CD8-positive, alpha-beta memory T cell (primary cell): ENCODE measurements at regions not wholly inside any gene's neighbourhood (a gene's known extent, or its start where the extent isn't known, plus 50 kb on each side); places are given as distances from the start of the nearest gene placed in this dataset.

Experiments used
- CTCF ChIA-PET: fragments of 350-600 bp; sonication (Branson Sonifier 250); formaldehyde crosslinking; loops from one replicate; lab custom pipeline; 2021; ENCODE audit warnings: antibody characterized with exemption; lab: Charles Lee
- POLR2A ChIA-PET: fragments of 350-600 bp; sonication (Branson Sonifier 250); formaldehyde crosslinking; loops from one replicate; lab custom pipeline; 2021; ENCODE audit warnings: antibody characterized with exemption; lab: Charles Lee
- DNase-seq, 5 donors: peaks; one replicate each; pipeline versions ENCODE4 v3.0.0 to v3.0.0-alpha.2; 2020 to 2022; ENCODE audit warnings: mixed read lengths in 1 of 5
- H3K27ac ChIP-seq: one replicate; pipeline ENCODE4 v1.7.0; 2013; ENCODE audit warnings: low read depth, mild to moderate bottlenecking, low read length, moderate library complexity
- H3K27me3 ChIP-seq: 2 replicates; pipeline ENCODE4 v1.7.0; 2013; ENCODE audit warnings: low read length, mild to moderate bottlenecking; ENCODE audit not compliant: insufficient read depth, poor library complexity, severe bottlenecking
- H3K36me3 ChIP-seq: 2 replicates; pipeline ENCODE4 v1.7.0; 2013; ENCODE audit warnings: mild to moderate bottlenecking, low read length, moderate library complexity; ENCODE audit not compliant: insufficient read depth
- H3K4me1 ChIP-seq: 2 replicates; pipeline ENCODE4 v1.7.0; 2013; ENCODE audit warnings: mild to moderate bottlenecking, low read length, moderate library complexity; ENCODE audit not compliant: insufficient read depth
- H3K4me3 ChIP-seq: 2 replicates; pipeline ENCODE4 v1.7.0; 2013; ENCODE audit warnings: mild to moderate bottlenecking, low read length
- H3K9me3 ChIP-seq: 2 replicates; pipeline ENCODE4 v1.7.0; 2013; ENCODE audit warnings: mild to moderate bottlenecking, low read length
- H3K27ac Mint-ChIP-seq, 8 donors: one replicate each; pipeline ENCODE4 v1.8.0; 2020 to 2021; ENCODE audit warnings: mixed read lengths in 8 of 8, mild to moderate bottlenecking in 6 of 8, inconsistent platforms in 3 of 8, moderate library complexity in 3 of 8
- H3K27me3 Mint-ChIP-seq, 2 donors: one replicate each; pipeline ENCODE4 v1.8.0; 2020 to 2021; ENCODE audit warnings: mixed read lengths in 2 of 2, mild to moderate bottlenecking in 1 of 2, moderate library complexity in 1 of 2
- H3K36me3 Mint-ChIP-seq, 3 donors: one replicate each; pipeline ENCODE4 v1.8.0; 2020 to 2021; ENCODE audit warnings: mixed read lengths in 3 of 3, inconsistent platforms in 1 of 3, mild to moderate bottlenecking in 1 of 3
- H3K4me1 Mint-ChIP-seq, 3 donors: one replicate each; pipeline ENCODE4 v1.8.0; 2020 to 2021; ENCODE audit warnings: mixed read lengths in 3 of 3, inconsistent platforms in 1 of 3, mild to moderate bottlenecking in 1 of 3
- H3K4me3 Mint-ChIP-seq, 7 donors: one replicate each; pipeline ENCODE4 v1.8.0; 2020 to 2021; ENCODE audit warnings: mixed read lengths in 7 of 7, mild to moderate bottlenecking in 6 of 7, moderate library complexity in 4 of 7, inconsistent platforms in 2 of 7
- H3K9me3 Mint-ChIP-seq, 5 donors: one replicate each; pipeline ENCODE4 v1.8.0; 2020 to 2022; ENCODE audit warnings: mixed read lengths in 5 of 5, mild to moderate bottlenecking in 3 of 5, moderate library complexity in 2 of 5, inconsistent platforms in 1 of 5

GRCh38 chr10:117677239-117677638 is 134.7 kb downstream of the EMX2 start:
- Mint-ChIP-seq H3K36me3 (no peaks in the 10 kb centered on the region), H3K27ac (no peak overlapping the region), H3K4me3 (no peak overlapping the region), H3K4me1 (no peaks in the 10 kb centered on the region), H3K27me3 (peaks cover 5 to 6% of the 10 kb centered on the region in 2 donors), H3K9me3 (peaks cover 0 to 3% (median 2%) of the 10 kb centered on the region in 5 donors)
- ChIA-PET CTCF (no interaction called here), POLR2A (no interaction called here)
- no peak overlapping the region for H3K4me3 ChIP-seq
- H3K9me3 ChIP-seq, result no peaks in the 10 kb centered on the region
- no peaks in the 10 kb centered on the region for H3K36me3 ChIP-seq
- no peaks in the 10 kb centered on the region for H3K27me3 ChIP-seq
- no peak for DNase-seq
- H3K4me1 ChIP-seq, result no peaks in the 10 kb centered on the region
- no peak overlapping the region for H3K27ac ChIP-seq

GRCh38 chr10:117677890-117678500 is 135.4 kb downstream of the EMX2 start:
- no peak for DNase-seq
- no peak overlapping the region for H3K27ac ChIP-seq
- H3K36me3 ChIP-seq, result no peaks in the 10 kb centered on the region
- no peaks in the 10 kb centered on the region for H3K27me3 ChIP-seq
- H3K4me1 ChIP-seq, result no peaks in the 10 kb centered on the region
- H3K27ac Mint-ChIP-seq, result no peak overlapping the region
- no peaks in the 10 kb centered on the region for H3K9me3 ChIP-seq
- H3K27me3 Mint-ChIP-seq, result peaks cover 5 to 6% of the 10 kb centered on the region in 2 donors
- no peak overlapping the region for H3K4me3 Mint-ChIP-seq
- no peak overlapping the region for H3K4me3 ChIP-seq
- H3K9me3 Mint-ChIP-seq, result peaks cover 0 to 3% (median 2%) of the 10 kb centered on the region in 5 donors
- CTCF ChIA-PET, result no interaction called here
- no peaks in the 10 kb centered on the region for H3K36me3 Mint-ChIP-seq
- no peaks in the 10 kb centered on the region for H3K4me1 Mint-ChIP-seq
- POLR2A ChIA-PET, result no interaction called here

- Histone ChIP-seq H3K36me3 (no peaks in the 10 kb centered on the region), H3K4me1 (no peaks in the 10 kb centered on the region), H3K9me3 (no peaks in the 10 kb centered on the region), H3K27me3 (no peaks in the 10 kb centered on the region), H3K27ac (no peak overlapping the region), H3K4me3 (no peak overlapping the region)
- H3K9me3 Mint-ChIP-seq, result peaks cover 0 to 3% (median 0%) of the 10 kb centered on the region in 5 donors
- CTCF ChIA-PET, result no interaction called here
- H3K4me3 Mint-ChIP-seq, result no peak overlapping the region
- H3K27me3 Mint-ChIP-seq, result peaks cover 4 to 5% of the 10 kb centered on the region in 2 donors
- H3K27ac Mint-ChIP-seq, result no peak overlapping the region
- POLR2A ChIA-PET, result no interaction called here
- no peak for DNase-seq
- H3K36me3 Mint-ChIP-seq, result no peaks in the 10 kb centered on the region
- no peaks in the 10 kb centered on the region for H3K4me1 Mint-ChIP-seq
Measured at GRCh38 chr10:117680601-117681000, 138.1 kb downstream of the EMX2 start.

- Histone ChIP-seq H3K9me3 (no peaks in the 10 kb centered on the region), H3K27ac (no peak overlapping the region), H3K4me3 (no peak overlapping the region), H3K27me3 (no peaks in the 10 kb centered on the region), H3K4me1 (no peaks in the 10 kb centered on the region), H3K36me3 (no peaks in the 10 kb centered on the region)
- no peak overlapping the region for H3K27ac Mint-ChIP-seq
- POLR2A ChIA-PET, result no interaction called here
- H3K4me1 Mint-ChIP-seq, result no peaks in the 10 kb centered on the region
- H3K27me3 Mint-ChIP-seq, result peaks cover 3 to 7% of the 10 kb centered on the region in 2 donors
- H3K9me3 Mint-ChIP-seq, result peaks cover 0 to 3% (median 0%) of the 10 kb centered on the region in 5 donors
- CTCF ChIA-PET, result no interaction called here
- DNase-seq, result no peak
- no peak overlapping the region for H3K4me3 Mint-ChIP-seq
- no peaks in the 10 kb centered on the region for H3K36me3 Mint-ChIP-seq
Measured at GRCh38 chr10:117681104-117681503, 138.6 kb downstream of the EMX2 start.

GRCh38 chr10:117684046-117684610 is 141.6 kb downstream of the EMX2 start:
- DNase-seq, result no peak
- Mint-ChIP-seq H3K4me3 (no peak overlapping the region), H3K27me3 (peaks cover 0 to 6% of the 10 kb centered on the region in 2 donors), H3K9me3 (no peaks in the 10 kb centered on the region), H3K27ac (no peak overlapping the region), H3K36me3 (no peaks in the 10 kb centered on the region), H3K4me1 (no peaks in the 10 kb centered on the region)
- ChIA-PET POLR2A (no interaction called here), CTCF (no interaction called here)
- H3K4me3 ChIP-seq, result no peak overlapping the region
- no peak overlapping the region for H3K27ac ChIP-seq
- no peaks in the 10 kb centered on the region for H3K4me1 ChIP-seq
- H3K36me3 ChIP-seq, result no peaks in the 10 kb centered on the region
- no peaks in the 10 kb centered on the region for H3K9me3 ChIP-seq
- H3K27me3 ChIP-seq, result no peaks in the 10 kb centered on the region

- no peaks in the 10 kb centered on the region for H3K9me3 Mint-ChIP-seq
- no peaks in the 10 kb centered on the region for H3K4me1 Mint-ChIP-seq
- no peak overlapping the region for H3K27ac Mint-ChIP-seq
- H3K27me3 ChIP-seq, result no peaks in the 10 kb centered on the region
- no peaks in the 10 kb centered on the region for H3K9me3 ChIP-seq
- no peaks in the 10 kb centered on the region for H3K36me3 Mint-ChIP-seq
- H3K36me3 ChIP-seq, result no peaks in the 10 kb centered on the region
- H3K4me3 Mint-ChIP-seq, result no peak overlapping the region
- no peak overlapping the region for H3K4me3 ChIP-seq
- no peaks in the 10 kb centered on the region for H3K4me1 ChIP-seq
- DNase-seq, result no peak
- H3K27me3 Mint-ChIP-seq, result peaks cover 0 to 6% of the 10 kb centered on the region in 2 donors
- ChIA-PET CTCF (no interaction called here), POLR2A (no interaction called here)
- H3K27ac ChIP-seq, result no peak overlapping the region
Measured at GRCh38 chr10:117684672-117685211, 142.2 kb downstream of the EMX2 start.

- H3K27me3 Mint-ChIP-seq, result peaks cover 0 to 6% of the 10 kb centered on the region in 2 donors
- no peaks in the 10 kb centered on the region for H3K9me3 Mint-ChIP-seq
- H3K4me1 Mint-ChIP-seq, result no peaks in the 10 kb centered on the region
- Histone ChIP-seq H3K9me3 (no peaks in the 10 kb centered on the region), H3K4me3 (no peak overlapping the region), H3K27me3 (no peaks in the 10 kb centered on the region), H3K4me1 (no peaks in the 10 kb centered on the region), H3K27ac (no peak overlapping the region), H3K36me3 (no peaks in the 10 kb centered on the region)
- H3K27ac Mint-ChIP-seq, result no peak overlapping the region
- ChIA-PET POLR2A (no interaction called here), CTCF (no interaction called here)
- no peaks in the 10 kb centered on the region for H3K36me3 Mint-ChIP-seq
- DNase-seq, result no peak
- H3K4me3 Mint-ChIP-seq, result no peak overlapping the region
Measured at GRCh38 chr10:117685431-117685830, 142.9 kb downstream of the EMX2 start.

GRCh38 chr10:117686606-117687005 is 144.1 kb downstream of the EMX2 start:
- H3K27me3 ChIP-seq, result no peaks in the 10 kb centered on the region
- no peaks in the 10 kb centered on the region for H3K9me3 Mint-ChIP-seq
- no peaks in the 10 kb centered on the region for H3K4me1 ChIP-seq
- no peak overlapping the region for H3K27ac ChIP-seq
- ChIA-PET POLR2A (no interaction called here), CTCF (no interaction called here)
- H3K4me1 Mint-ChIP-seq, result no peaks in the 10 kb centered on the region
- no peak for DNase-seq
- no peaks in the 10 kb centered on the region for H3K9me3 ChIP-seq
- H3K27ac Mint-ChIP-seq, result no peak overlapping the region
- H3K27me3 Mint-ChIP-seq, result peaks cover 0 to 6% of the 10 kb centered on the region in 2 donors
- H3K36me3 Mint-ChIP-seq, result no peaks in the 10 kb centered on the region
- no peak overlapping the region for H3K4me3 ChIP-seq
- no peak overlapping the region for H3K4me3 Mint-ChIP-seq
- H3K36me3 ChIP-seq, result no peaks in the 10 kb centered on the region
